ENCODE measurements at regions not wholly inside any gene's neighbourhood (a gene's known extent, or its start where the extent isn't known, plus 50 kb on each side); places are given as distances from the start of the nearest gene placed in this dataset.

- no peak for DNase-seq (ENCODE audit: insufficient read length, low spot score)
- no peak for FAIRE-seq
- TF ChIP-seq POLR2A (IDR thresholded peaks at IDR 0.05; ENCODE audit: low read depth, low read length), result no peak
These were observed 88.9 kb downstream of the RASSF10 start for GRCh38 chr11:13098063-13098462.

GRCh38 chr11:13098616-13099289 lies 89.6 kb downstream of the RASSF10 start:
- TF ChIP-seq POLR2A (IDR thresholded peaks at IDR 0.05; ENCODE audit: low read depth, low read length), result no peak
- no peak for DNase-seq (ENCODE audit: insufficient read length, low spot score)
- FAIRE-seq, result no peak

GRCh38 chr11:13101644-13102512 lies 92.8 kb downstream of the RASSF10 start:
- DNase-seq (ENCODE audit: insufficient read length, low spot score) (no peak), FAIRE-seq (no peak)
- no peak for TF ChIP-seq POLR2A (IDR thresholded peaks at IDR 0.05; ENCODE audit: low read depth, low read length)

GRCh38 chr11:13102513-13102840 lies 93.4 kb downstream of the RASSF10 start:
- no peak for FAIRE-seq

GRCh38 chr11:13102865-13103539 lies 93.9 kb downstream of the RASSF10 start:
- FAIRE-seq, result no peak
- TF ChIP-seq POLR2A (IDR thresholded peaks at IDR 0.05; ENCODE audit: low read depth, low read length), result no peak
- no peak for DNase-seq (ENCODE audit: insufficient read length, low spot score)

More at GRCh38 chr11:13102513-13102840, 93.4 kb downstream of the RASSF10 start:
- no peak for DNase-seq (ENCODE audit: insufficient read length, low spot score)
- TF ChIP-seq POLR2A (IDR thresholded peaks at IDR 0.05; ENCODE audit: low read depth, low read length), result no peak

GRCh38 chr11:13103962-13104554 lies 94.9 kb downstream of the RASSF10 start:
- DNase-seq (ENCODE audit: insufficient read length, low spot score) (no peak), FAIRE-seq (no peak)
- TF ChIP-seq POLR2A (IDR thresholded peaks at IDR 0.05; ENCODE audit: low read depth, low read length), result no peak

GRCh38 chr11:13104619-13105236 lies 95.6 kb downstream of the RASSF10 start:
- DNase-seq (ENCODE audit: insufficient read length, low spot score), result no peak
- no peak for TF ChIP-seq POLR2A (IDR thresholded peaks at IDR 0.05; ENCODE audit: low read depth, low read length)
- FAIRE-seq, result no peak

- FAIRE-seq (no peak), DNase-seq (ENCODE audit: insufficient read length, low spot score) (no peak)
- TF ChIP-seq POLR2A (IDR thresholded peaks at IDR 0.05; ENCODE audit: low read depth, low read length), result no peak
These were observed 96.2 kb downstream of the RASSF10 start for GRCh38 chr11:13105237-13105844.

GRCh38 chr11:13107544-13108044 lies 98.5 kb downstream of the RASSF10 start:
- no peak for TF ChIP-seq POLR2A (IDR thresholded peaks at IDR 0.05; ENCODE audit: low read depth, low read length)
- FAIRE-seq (no peak), DNase-seq (ENCODE audit: insufficient read length, low spot score) (no peak)

- no peak for DNase-seq (ENCODE audit: insufficient read length, low spot score)
- no peak for TF ChIP-seq POLR2A (IDR thresholded peaks at IDR 0.05; ENCODE audit: low read depth, low read length)
- no peak for FAIRE-seq
These were observed 99.3 kb downstream of the RASSF10 start for GRCh38 chr11:13108416-13108815.

GRCh38 chr11:13109616-13110015 lies 100.5 kb downstream of the RASSF10 start:
- TF ChIP-seq POLR2A (IDR thresholded peaks at IDR 0.05; ENCODE audit: low read depth, low read length), result no peak
- FAIRE-seq, result no peak
- no peak for DNase-seq (ENCODE audit: insufficient read length, low spot score)

- no peak for DNase-seq (ENCODE audit: insufficient read length, low spot score)
- FAIRE-seq, result no peak
- no peak for TF ChIP-seq POLR2A (IDR thresholded peaks at IDR 0.05; ENCODE audit: low read depth, low read length)
These were observed 101.0 kb downstream of the RASSF10 start for GRCh38 chr11:13110145-13110544.
